Osteoblast (primary cell): ENCODE measurements at regions not wholly inside any gene's neighbourhood (a gene's known extent, or its start where the extent isn't known, plus 50 kb on each side); places are given as distances from the start of the nearest gene placed in this dataset.
A peak's percentile ranks its signal among the peaks of the same experiment; 100 is the strongest.

Source experiments
- DNase-seq: peaks from one replicate; pipeline ENCODE4 v3.0.0; 2011; ENCODE audit warnings: low spot score, mixed read lengths; ENCODE audit not compliant: insufficient read length; ENCODE audit errors: missing footprints
- H2AFZ ChIP-seq: 2 replicates; pipeline ENCODE4 v1.6.0; 2011; ENCODE audit warnings: mild to moderate bottlenecking, low read length
- H3K27ac ChIP-seq: 2 replicates; pipeline ENCODE4 v1.5.1; 2011; ENCODE audit warnings: mild to moderate bottlenecking, low read depth, low read length, moderate library complexity
- H3K27me3 ChIP-seq: 2 replicates; pipeline ENCODE4 v1.6.0; 2012; ENCODE audit warnings: mild to moderate bottlenecking, control low read depth, inconsistent platforms, low read length, moderate library complexity; ENCODE audit not compliant: insufficient read depth
- H3K36me3 ChIP-seq: 2 replicates; pipeline ENCODE4 v1.5.1; 2011; ENCODE audit warnings: mild to moderate bottlenecking, low read length, control low read depth, moderate library complexity; ENCODE audit not compliant: insufficient read depth
- H3K4me1 ChIP-seq: 2 replicates; pipeline ENCODE4 v1.5.1; 2011; ENCODE audit warnings: mild to moderate bottlenecking, low read length, control low read depth, moderate library complexity; ENCODE audit not compliant: insufficient read depth
- H3K4me2 ChIP-seq: 2 replicates; pipeline ENCODE4 v1.6.0; 2011; ENCODE audit warnings: mild to moderate bottlenecking, low read length; ENCODE audit not compliant: insufficient read depth
- H3K4me3 ChIP-seq: fragments of 200-600 bp; sonication (generic); 3 replicates; pipeline ENCODE4 v1.5.1; 2012; ENCODE audit warnings: mild to moderate bottlenecking, low read length, inconsistent platforms; ENCODE audit not compliant: insufficient read depth
- H3K79me2 ChIP-seq: 2 replicates; pipeline ENCODE4 v1.6.0; 2012; ENCODE audit warnings: mild to moderate bottlenecking, low read length, control low read depth, inconsistent platforms; ENCODE audit not compliant: insufficient read depth
- H3K9me3 ChIP-seq: 2 replicates; pipeline ENCODE4 v1.5.1; 2011; ENCODE audit warnings: low read depth, low read length, control low read depth
- H4K20me1 ChIP-seq: 2 replicates; pipeline ENCODE4 v1.6.0; 2012; ENCODE audit warnings: mild to moderate bottlenecking, low read length, control low read depth; ENCODE audit not compliant: insufficient read depth
- TF ChIP-seq, protein P1 (sequence below): IDR thresholded peaks from 2 replicates; pipeline ENCODE4 v1.5.1; 2011; ENCODE audit warnings: mild to moderate bottlenecking, low read depth, low read length, moderate library complexity; ENCODE audit errors: extremely low read depth

DNA sequence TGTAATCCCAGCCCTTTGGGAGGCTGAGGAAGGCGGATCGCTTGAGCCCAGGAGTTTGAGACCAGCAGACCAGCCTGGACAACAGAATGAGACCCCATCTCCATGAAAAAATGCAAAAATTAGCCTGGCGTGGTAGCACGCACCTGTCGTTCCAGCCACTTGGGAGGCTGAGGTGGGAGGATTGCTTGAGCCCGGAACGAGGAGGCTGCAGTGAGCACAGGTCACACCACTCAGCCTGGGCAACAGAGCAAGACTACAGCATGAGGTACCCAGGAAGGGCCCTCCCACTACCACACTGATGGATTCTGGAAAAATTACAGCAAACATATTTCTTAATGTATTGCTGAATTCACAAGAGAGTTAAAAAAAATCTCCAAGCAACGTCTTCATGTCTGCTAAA, 56.3 kb upstream of the HPCAL1 start:
- no peaks in the 10 kb centered on the region for H3K79me2 ChIP-seq
- H3K4me1 ChIP-seq, result no peaks in the 10 kb centered on the region
- H3K4me3 ChIP-seq, result no peak overlapping the region
- peaks cover 7% of the 10 kb centered on the region for H3K27me3 ChIP-seq
- H2AFZ ChIP-seq, result no peak overlapping the region
- no peak overlapping the region for H3K4me2 ChIP-seq
- H3K36me3 ChIP-seq, result no peaks in the 10 kb centered on the region
- TF ChIP-seq, protein P1, sequence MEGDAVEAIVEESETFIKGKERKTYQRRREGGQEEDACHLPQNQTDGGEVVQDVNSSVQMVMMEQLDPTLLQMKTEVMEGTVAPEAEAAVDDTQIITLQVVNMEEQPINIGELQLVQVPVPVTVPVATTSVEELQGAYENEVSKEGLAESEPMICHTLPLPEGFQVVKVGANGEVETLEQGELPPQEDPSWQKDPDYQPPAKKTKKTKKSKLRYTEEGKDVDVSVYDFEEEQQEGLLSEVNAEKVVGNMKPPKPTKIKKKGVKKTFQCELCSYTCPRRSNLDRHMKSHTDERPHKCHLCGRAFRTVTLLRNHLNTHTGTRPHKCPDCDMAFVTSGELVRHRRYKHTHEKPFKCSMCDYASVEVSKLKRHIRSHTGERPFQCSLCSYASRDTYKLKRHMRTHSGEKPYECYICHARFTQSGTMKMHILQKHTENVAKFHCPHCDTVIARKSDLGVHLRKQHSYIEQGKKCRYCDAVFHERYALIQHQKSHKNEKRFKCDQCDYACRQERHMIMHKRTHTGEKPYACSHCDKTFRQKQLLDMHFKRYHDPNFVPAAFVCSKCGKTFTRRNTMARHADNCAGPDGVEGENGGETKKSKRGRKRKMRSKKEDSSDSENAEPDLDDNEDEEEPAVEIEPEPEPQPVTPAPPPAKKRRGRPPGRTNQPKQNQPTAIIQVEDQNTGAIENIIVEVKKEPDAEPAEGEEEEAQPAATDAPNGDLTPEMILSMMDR, result no peak
- DNase-seq, result no peak
- no peak overlapping the region for H3K27ac ChIP-seq
- H4K20me1 ChIP-seq, result no peaks in the 10 kb centered on the region
- peaks cover 3% of the 10 kb centered on the region for H3K9me3 ChIP-seq

DNA sequence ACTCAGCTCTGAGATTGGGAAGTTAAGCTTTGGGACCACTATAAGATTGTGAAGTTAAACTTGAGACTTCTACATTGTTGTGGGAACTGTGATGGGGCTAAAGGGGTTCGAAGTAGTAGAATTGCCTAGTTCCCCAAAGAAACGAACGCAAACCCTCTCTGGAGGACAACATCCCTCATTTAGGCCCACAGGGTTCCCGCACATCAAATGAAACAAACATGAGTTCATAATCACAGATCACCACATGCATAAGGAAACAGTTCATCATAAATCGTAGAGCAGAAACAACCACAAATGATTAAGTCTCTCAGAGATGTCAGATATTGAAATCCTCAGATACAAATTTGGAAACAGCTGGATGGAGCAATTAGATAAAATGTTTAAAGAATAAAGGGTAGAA, 55.9 kb upstream of the HPCAL1 start:
- H3K27ac ChIP-seq, result no peak overlapping the region
- H3K4me3 ChIP-seq, result no peak overlapping the region
- H3K9me3 ChIP-seq, result peaks cover 3% of the 10 kb centered on the region
- H4K20me1 ChIP-seq, result no peaks in the 10 kb centered on the region
- H3K79me2 ChIP-seq, result no peaks in the 10 kb centered on the region
- no peaks in the 10 kb centered on the region for H3K36me3 ChIP-seq
- DNase-seq, result peak; percentile 21
- H3K4me1 ChIP-seq, result no peaks in the 10 kb centered on the region
- H2AFZ ChIP-seq, result no peak overlapping the region
- peaks cover 7% of the 10 kb centered on the region for H3K27me3 ChIP-seq
- no peak overlapping the region for H3K4me2 ChIP-seq
- TF ChIP-seq, protein P1, result no peak

DNA sequence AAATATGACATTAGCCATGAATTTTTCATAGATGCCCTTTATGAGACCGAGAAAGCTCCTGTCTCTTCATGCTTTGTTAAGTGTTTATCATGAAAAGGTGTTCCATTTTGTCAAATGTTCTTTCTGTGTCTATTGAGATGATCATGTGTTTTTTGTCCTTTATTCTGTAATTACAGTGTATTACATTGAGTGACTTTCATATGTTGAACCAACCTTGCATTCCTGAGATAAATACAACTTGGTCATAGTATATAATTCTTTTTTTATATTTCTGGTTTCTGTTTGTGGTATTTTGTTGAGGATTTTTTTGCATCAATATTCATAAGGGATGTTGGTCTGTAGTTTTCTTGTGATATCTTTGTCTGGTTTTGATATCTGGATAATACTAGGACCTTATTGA, 52.9 kb upstream of the HPCAL1 start:
- Histone ChIP-seq H3K9me3 (peaks cover 3% of the 10 kb centered on the region), H4K20me1 (no peaks in the 10 kb centered on the region), H3K36me3 (no peaks in the 10 kb centered on the region), H3K79me2 (no peaks in the 10 kb centered on the region), H3K4me2 (no peak overlapping the region), H3K27me3 (peaks cover 11% of the 10 kb centered on the region), H2AFZ (no peak overlapping the region), H3K27ac (no peak overlapping the region), H3K4me3 (no peak overlapping the region), H3K4me1 (no peaks in the 10 kb centered on the region)
- TF ChIP-seq, protein P1, result no peak
- DNase-seq, result no peak

DNA sequence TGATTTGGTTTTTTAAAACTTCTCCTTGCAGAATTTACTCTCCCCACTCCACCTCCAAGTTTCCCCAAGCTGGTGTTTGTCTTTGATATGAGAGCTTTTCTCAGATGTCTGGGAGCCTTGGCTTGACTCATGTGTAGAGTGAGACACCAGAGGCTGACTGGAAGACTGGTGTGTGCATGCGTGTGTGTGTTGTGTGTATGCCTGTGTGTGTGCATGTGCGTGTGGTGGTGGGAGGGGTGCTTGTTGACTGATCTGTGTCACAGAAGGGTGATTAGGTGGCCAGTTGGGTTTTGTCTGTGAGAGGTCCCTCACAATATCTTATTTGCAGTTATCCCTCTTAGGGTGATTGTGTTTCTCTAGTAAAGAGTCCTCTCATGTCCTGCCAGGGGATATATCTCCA, 50.5 kb upstream of the HPCAL1 start:
- Histone ChIP-seq H3K27me3 (peaks cover 4% of the 10 kb centered on the region), H3K27ac (no peak overlapping the region), H3K4me2 (no peak overlapping the region), H3K4me3 (no peak overlapping the region), H3K79me2 (no peaks in the 10 kb centered on the region), H3K9me3 (peaks cover 3% of the 10 kb centered on the region), H2AFZ (no peak overlapping the region), H3K36me3 (no peaks in the 10 kb centered on the region), H3K4me1 (no peaks in the 10 kb centered on the region), H4K20me1 (no peaks in the 10 kb centered on the region)
- TF ChIP-seq, protein P1, result no peak
- no peak for DNase-seq
